SK-N-SH (cell line): ENCODE measurements at regions not wholly inside any gene's neighbourhood (a gene's known extent, or its start where the extent isn't known, plus 50 kb on each side); places are given as distances from the start of the nearest gene placed in this dataset.

Source experiments
- CTCF ChIA-PET: fragments of 300-600, 350-600 bp; formaldehyde crosslinking; extraction: SDS; loops from one replicate; lab custom pipeline; 2021; lab: Yijun Ruan, JAX
- POLR2A ChIA-PET: fragments of 350-600 bp; sonication (Branson Sonifier 250); formaldehyde crosslinking; extraction: SDS; loops from one replicate; lab custom pipeline; 2020; ENCODE audit warnings: antibody characterized with exemption, inconsistent platforms; lab: Yijun Ruan, JAX
- DNase-seq: peaks from one replicate; pipeline ENCODE4 v3.0.0; 2012
- H2AFZ ChIP-seq: fragments of 200-600 bp; sonication (generic); 2 replicates; pipeline ENCODE4 v1.8.1; 2016; ENCODE audit warnings: antibody characterized with exemption, mild to moderate bottlenecking, low read depth
- H3F3A ChIP-seq: fragments of 200-600 bp; sonication (generic); replicated peaks from 2 replicates; pipeline ENCODE3; 2016; ENCODE audit warnings: antibody characterized with exemption, mild to moderate bottlenecking; ENCODE audit not compliant: insufficient read depth
- H3K27ac ChIP-seq, 2 experiments: fragments of 200-500 bp in 1 of 2; fragments of 200-600 bp in 1 of 2; sonication (Bioruptor generic) in 1 of 2; sonication (generic), shearing (Covaris generic) in 1 of 2; 2 replicates each; pipeline versions ENCODE4 v1.5.1 to v1.6.1; 2014 to 2016; ENCODE audit warnings: low read depth in 2 of 2, inconsistent platforms in 1 of 2, low read length in 1 of 2, mild to moderate bottlenecking in 1 of 2, mixed read lengths in 1 of 2
- H3K27me3 ChIP-seq: fragments of 200-600 bp; sonication (generic), shearing (Covaris generic); 2 replicates; pipeline ENCODE4 v1.6.1; 2016; ENCODE audit warnings: mixed run types; ENCODE audit not compliant: insufficient read depth
- H3K36me3 ChIP-seq, 2 experiments: fragments of 200-500 bp in 1 of 2; fragments of 200-600 bp in 1 of 2; sonication (Bioruptor generic) in 1 of 2; sonication (generic) in 1 of 2; replicated peaks in 1 of 2; 2 replicates each; pipeline versions ENCODE3 to v1.5.1; 2014 to 2016; ENCODE audit warnings: low read length in 1 of 2, mild to moderate bottlenecking in 1 of 2; ENCODE audit not compliant: insufficient read depth in 2 of 2, control insufficient read depth in 1 of 2
- H3K4me1 ChIP-seq, 2 experiments: fragments of 200-500 bp in 1 of 2; fragments of 200-600 bp in 1 of 2; sonication (Bioruptor generic) in 1 of 2; sonication (generic), shearing (Covaris generic) in 1 of 2; 2 replicates each; pipeline versions ENCODE4 v1.5.1 to v1.6.1; 2014 to 2016; ENCODE audit warnings: low read depth in 1 of 2, low read length in 1 of 2, mixed run types in 1 of 2; ENCODE audit not compliant: insufficient read depth in 2 of 2, control insufficient read depth in 1 of 2
- H3K4me2 ChIP-seq: fragments of 200-600 bp; sonication (generic), shearing (Covaris generic); 2 replicates; pipeline ENCODE4 v1.6.1; 2017; ENCODE audit warnings: mixed run types
- H3K4me3 ChIP-seq, 2 experiments: fragments of 200-500 bp in 1 of 2; fragments of 200-600 bp in 1 of 2; sonication (Bioruptor generic) in 1 of 2; sonication (generic), shearing (Covaris generic) in 1 of 2; 2 replicates each; pipeline versions ENCODE4 v1.5.1 to v1.8.1; 2014 to 2016; ENCODE audit warnings: low read depth in 2 of 2, inconsistent platforms in 1 of 2, low read length in 1 of 2, mild to moderate bottlenecking in 1 of 2, mixed read lengths in 1 of 2, moderate library complexity in 1 of 2
- H3K79me2 ChIP-seq: fragments of 200-600 bp; sonication (generic); 2 replicates; pipeline ENCODE4 v1.8.1; 2017; ENCODE audit warnings: mild to moderate bottlenecking; ENCODE audit not compliant: insufficient read depth
- H3K9ac ChIP-seq: fragments of 200-600 bp; sonication (generic); 2 replicates; pipeline ENCODE4 v1.6.1; 2017; ENCODE audit warnings: mixed run types
- H3K9me2 ChIP-seq: fragments of 200-600 bp; sonication (generic); 2 replicates; pipeline ENCODE4 v1.6.1; 2017; ENCODE audit warnings: mixed run types
- H3K9me3 ChIP-seq: fragments of 200-600 bp; sonication (generic); 2 replicates; pipeline ENCODE4 v1.6.1; 2017; ENCODE audit warnings: mixed run types, mild to moderate bottlenecking, moderate library complexity
- H4K20me1 ChIP-seq: fragments of 200-600 bp; sonication (generic); 2 replicates; pipeline ENCODE4 v1.6.1; 2017; ENCODE audit warnings: mild to moderate bottlenecking, mixed run types; ENCODE audit not compliant: insufficient read depth
- ELF1 ChIP-seq: IDR thresholded peaks from 2 replicates; pipeline ENCODE4 v1.4.0; 2012
- EZH2phosphoT487 ChIP-seq: fragments of 200-600 bp; sonication (generic); IDR thresholded peaks from 2 replicates; pipeline ENCODE4 v1.6.1; 2017; ENCODE audit warnings: low read depth, mixed run types, mild to moderate bottlenecking, antibody characterized with exemption, moderate library complexity, borderline replicate concordance
- FOXM1 ChIP-seq: IDR thresholded peaks from 2 replicates; pipeline ENCODE4 v1.4.0; 2012; ENCODE audit warnings: low read depth, mild to moderate bottlenecking
- GATA2 ChIP-seq: sonication (generic); formaldehyde crosslinking; IDR thresholded peaks from 2 replicates; pipeline ENCODE4 v1.5.0; 2020; ENCODE audit warnings: mild to moderate bottlenecking, missing genetic modification reagents
- IRF3 ChIP-seq: fragments of 150-350 bp; IDR thresholded peaks from 2 replicates; pipeline ENCODE4 v1.6.1; 2016; ENCODE audit warnings: mild to moderate bottlenecking, low read depth, low read length
- JUND ChIP-seq: IDR thresholded peaks from 2 replicates; pipeline ENCODE4 v1.4.0; 2012
- MAX ChIP-seq: IDR thresholded peaks from 2 replicates; pipeline ENCODE4 v1.4.0; 2012; ENCODE audit warnings: low read depth
- MEF2A ChIP-seq: IDR thresholded peaks from 2 replicates; pipeline ENCODE4 v1.4.0; 2012; ENCODE audit warnings: low read depth, borderline replicate concordance
- PBX3 ChIP-seq: IDR thresholded peaks from 2 replicates; pipeline ENCODE4; 2012
- RAD21 ChIP-seq: IDR thresholded peaks from 2 replicates; pipeline ENCODE4 v1.6.1; 2012; ENCODE audit warnings: mild to moderate bottlenecking, low read length
- RCOR1 ChIP-seq: fragments of 150-350 bp; IDR thresholded peaks from 2 replicates; pipeline ENCODE4 v1.6.1; 2017; ENCODE audit warnings: antibody characterized with exemption, low read length
- REST ChIP-seq: IDR thresholded peaks from 2 replicates; pipeline ENCODE4 v1.6.1; 2012; ENCODE audit warnings: mild to moderate bottlenecking, low read depth, low read length, moderate library complexity
- RXRA ChIP-seq: IDR thresholded peaks from 2 replicates; pipeline ENCODE4 v1.4.0; 2012; ENCODE audit warnings: low read depth, mild to moderate bottlenecking, borderline replicate concordance
- SMC3 ChIP-seq: IDR thresholded peaks from 2 replicates; pipeline ENCODE4 v1.6.1; 2012; ENCODE audit warnings: low read depth, low read length, improper control_type of control experiment
- TAF1 ChIP-seq: IDR thresholded peaks from 2 replicates; pipeline ENCODE4 v1.6.1; 2012; ENCODE audit warnings: low read depth, mild to moderate bottlenecking, low read length, moderate library complexity, borderline replicate concordance
- TCF12 ChIP-seq: IDR thresholded peaks from 2 replicates; pipeline ENCODE4 v1.4.0; 2012
- USF2 ChIP-seq: fragments of 150-350 bp; IDR thresholded peaks from 2 replicates; pipeline ENCODE4 v1.6.1; 2017; ENCODE audit warnings: antibody characterized with exemption, low read length, low read depth, borderline replicate concordance
- ZBTB33 ChIP-seq: IDR thresholded peaks from 2 replicates; pipeline ENCODE4 v1.4.0; 2012; ENCODE audit warnings: low read depth, borderline replicate concordance
- WGBS: methylation state at CpG from one replicate; pipeline ENCODE4 v1.1.6; 2017; ENCODE audit warnings: low lambda C conversion rate; 5-methylcytosine and 5-hydroxymethylcytosine counted together

GRCh38 chr11:44417731-44418455 is 108.0 kb upstream of the ALX4 start:
- Histone ChIP-seq H3F3A (no peaks in the 10 kb centered on the region), H3K9me3 (no peaks in the 10 kb centered on the region), H3K9ac (no peak overlapping the region), H3K4me2 (no peak overlapping the region), H3K4me3 (no peak overlapping the region), H3K79me2 (no peaks in the 10 kb centered on the region), H3K4me1 (no peaks in the 10 kb centered on the region; a peak in 1 of 4 replicates), H2AFZ (no peak overlapping the region), H3K27ac (no peak overlapping the region), H3K27me3 (no peaks in the 10 kb centered on the region; the same call in 1 of the 2 replicates), H3K36me3 (no peaks in the 10 kb centered on the region), H3K9me2 (no peaks in the 10 kb centered on the region), H4K20me1 (no peaks in the 10 kb centered on the region)
- CTCF ChIA-PET: interaction anchor here (0.8 kb wide), 2 partner anchors 9 to 131 kb away, joined by 3 read pairs; no protein-coding TSS in a partner anchor
- TF ChIP-seq RAD21: no peak
- TF ChIP-seq PBX3: no peak
- no peak for TF ChIP-seq ELF1
- no peak for TF ChIP-seq GATA2
- TF ChIP-seq JUND: no peak
- no peak for TF ChIP-seq TAF1
- TF ChIP-seq USF2: no peak
- TF ChIP-seq RXRA: no peak
- TF ChIP-seq EZH2phosphoT487: no peak
- TF ChIP-seq MEF2A: no peak
- no peak for TF ChIP-seq TCF12
- DNase-seq: no peak
- POLR2A ChIA-PET: no interaction called here
- WGBS: 57% methylated on average over 7 of the region's 7 CpGs

- POLR2A ChIA-PET: no interaction called here
- CTCF ChIA-PET: interaction anchor here (0.8 kb wide), 1 partner anchor 132 kb away, joined by 3 read pairs; no protein-coding TSS in a partner anchor
- no peaks in the 10 kb centered on the region; the same call in 1 of the 2 replicates for H3K27me3 ChIP-seq
- no peaks in the 10 kb centered on the region for H3K79me2 ChIP-seq
- DNase-seq: no peak
- no peaks in the 10 kb centered on the region; a peak in 1 of 4 replicates for H3K4me1 ChIP-seq
- no peaks in the 10 kb centered on the region for H3K9me2 ChIP-seq
- no peak overlapping the region for H3K4me3 ChIP-seq
- H3K27ac ChIP-seq: no peak overlapping the region
- H3K9me3 ChIP-seq: no peaks in the 10 kb centered on the region
- H3K9ac ChIP-seq: no peak overlapping the region
- no peaks in the 10 kb centered on the region for H3K36me3 ChIP-seq
- WGBS: 66% methylated on average over 7 of the region's 7 CpGs
- H3F3A ChIP-seq: no peaks in the 10 kb centered on the region
- H4K20me1 ChIP-seq: no peaks in the 10 kb centered on the region
- H3K4me2 ChIP-seq: no peak overlapping the region
- H2AFZ ChIP-seq: no peak overlapping the region
- no peak for TF ChIP-seq ZBTB33
- TF ChIP-seq RXRA: no peak
- no peak for TF ChIP-seq RCOR1
- no peak for TF ChIP-seq JUND
- no peak for TF ChIP-seq FOXM1
- TF ChIP-seq MEF2A: no peak
- TF ChIP-seq MAX: no peak
- TF ChIP-seq TAF1: no peak
- TF ChIP-seq REST: no peak
- TF ChIP-seq IRF3: no peak
- no peak for TF ChIP-seq SMC3
Observed at GRCh38 chr11:44418456-44418830, 108.5 kb upstream of the ALX4 start.
